NAMALWA (cell line): ENCODE measurements at regions not wholly inside any gene's neighbourhood (a gene's known extent, or its start where the extent isn't known, plus 50 kb on each side); places are given as distances from the start of the nearest gene placed in this dataset.

Source experiments
- DNase-seq: peaks from one replicate; pipeline ENCODE4 v3.0.0-alpha.2; 2015; ENCODE audit warnings: low spot score

DNA sequence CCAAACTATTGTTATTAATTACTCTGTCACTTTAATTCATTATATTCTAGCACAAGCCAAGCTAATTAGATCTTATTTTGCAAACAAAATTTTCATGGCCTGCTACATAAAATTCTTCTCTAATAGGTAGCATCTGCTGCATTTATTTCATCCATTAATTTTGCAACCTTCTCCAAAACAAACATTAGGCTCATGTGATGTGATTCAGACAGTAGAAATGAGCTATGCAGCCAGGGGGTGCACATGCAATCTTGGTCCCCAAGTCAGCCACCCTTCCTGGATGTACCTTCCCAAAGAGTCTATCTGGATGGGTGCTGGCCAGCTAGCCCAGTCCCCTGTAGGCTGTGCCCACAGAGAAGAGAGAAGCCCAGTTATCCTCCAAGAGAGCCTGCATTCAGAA is 242.1 kb upstream of the OSR1 start:
- no peak for DNase-seq

DNA sequence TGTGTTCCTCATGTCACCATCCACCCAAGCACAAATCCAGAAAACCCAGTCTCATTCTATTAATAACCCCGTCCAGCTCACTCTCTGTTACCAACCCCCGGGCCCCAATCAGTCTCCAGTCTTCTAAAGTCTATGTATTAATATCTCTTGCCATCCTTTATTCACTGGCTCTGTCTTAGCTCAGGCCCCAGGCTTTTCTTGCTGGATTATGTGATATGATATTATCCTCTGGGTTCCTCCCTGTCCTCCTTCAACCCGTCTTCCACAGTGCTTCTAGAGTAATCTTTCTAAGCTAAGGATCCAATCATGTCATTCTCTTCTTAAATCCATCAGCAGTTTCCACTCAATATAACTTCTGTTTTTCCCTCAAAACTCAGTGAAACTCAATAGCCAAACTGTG is 240.5 kb upstream of the OSR1 start:
- no peak for DNase-seq

DNA sequence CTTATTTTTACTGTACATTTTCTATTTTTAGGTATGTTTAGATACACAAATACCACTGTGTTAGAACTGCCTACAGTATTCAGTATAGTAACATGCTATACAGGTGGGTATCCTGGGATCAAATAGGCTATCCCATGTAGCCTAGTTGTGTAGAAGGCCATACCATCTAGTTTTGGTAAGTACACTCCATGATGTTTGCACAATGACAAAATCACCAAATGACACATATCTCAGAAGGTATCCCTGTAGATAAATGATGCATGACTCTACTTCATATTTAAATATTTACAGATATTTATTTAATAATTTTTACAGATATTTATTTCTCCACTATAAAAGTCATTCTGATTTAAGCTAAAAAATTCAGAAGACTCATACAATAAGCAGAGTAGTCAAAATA is 233.8 kb upstream of the OSR1 start:
- no peak for DNase-seq

DNA sequence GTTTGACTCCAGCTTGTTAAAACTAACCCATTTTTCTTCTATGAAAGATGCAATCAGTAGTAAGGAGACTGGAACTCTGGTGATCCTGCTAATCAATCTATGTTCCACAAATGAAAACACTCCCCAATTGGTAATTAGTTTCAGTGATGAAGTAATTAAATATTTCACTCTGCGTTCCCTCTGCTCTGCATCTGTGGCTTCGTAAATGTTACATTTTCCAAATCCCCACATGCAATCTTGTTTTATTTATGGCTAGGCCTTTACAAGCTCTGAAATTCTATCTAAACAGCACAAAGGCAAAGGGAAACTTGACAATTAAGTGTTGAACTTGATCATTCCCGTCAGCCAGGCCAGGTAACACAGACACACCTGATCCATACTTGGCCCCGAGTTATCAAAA is 231.4 kb upstream of the OSR1 start:
- no peak for DNase-seq

DNA sequence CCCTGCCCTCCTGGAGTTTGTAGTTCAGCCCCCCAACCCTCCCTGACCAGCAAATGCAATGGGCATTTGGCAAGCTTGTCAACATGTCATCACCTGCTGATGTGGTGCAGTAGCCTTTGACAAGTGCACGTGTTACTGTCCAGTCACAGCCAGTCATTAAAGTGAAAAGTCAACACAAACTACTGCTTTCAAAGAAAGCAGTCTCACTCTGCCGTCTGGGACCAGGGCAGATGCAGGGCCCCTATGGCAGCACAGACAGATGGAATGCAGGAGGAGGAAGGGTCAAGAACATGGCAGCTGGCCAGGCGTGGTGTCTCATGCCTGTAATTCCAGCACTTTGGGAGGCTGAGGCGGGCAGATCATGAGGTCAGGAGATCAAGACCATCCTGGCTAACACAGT is 222.4 kb upstream of the OSR1 start:
- no peak for DNase-seq

DNA sequence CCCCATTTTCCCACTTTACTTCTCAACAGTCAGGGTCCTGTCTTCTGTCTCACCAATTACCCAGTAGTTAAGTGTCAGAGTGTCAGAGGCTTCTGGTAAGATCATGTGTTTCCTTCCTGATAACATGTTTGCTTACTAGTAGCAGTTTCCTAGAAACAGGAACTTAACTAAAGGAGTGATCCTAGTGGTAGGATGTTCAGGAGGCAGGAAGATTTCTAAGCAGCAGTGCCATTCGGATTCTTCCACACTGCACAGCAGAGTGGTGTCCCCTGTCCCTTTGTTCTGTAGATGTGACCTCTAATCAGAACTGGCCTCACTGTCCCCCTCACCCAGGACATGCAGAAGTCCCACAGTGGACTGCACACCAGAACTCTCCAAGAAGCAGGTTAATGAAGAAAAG is 221.8 kb upstream of the OSR1 start:
- no peak for DNase-seq

DNA sequence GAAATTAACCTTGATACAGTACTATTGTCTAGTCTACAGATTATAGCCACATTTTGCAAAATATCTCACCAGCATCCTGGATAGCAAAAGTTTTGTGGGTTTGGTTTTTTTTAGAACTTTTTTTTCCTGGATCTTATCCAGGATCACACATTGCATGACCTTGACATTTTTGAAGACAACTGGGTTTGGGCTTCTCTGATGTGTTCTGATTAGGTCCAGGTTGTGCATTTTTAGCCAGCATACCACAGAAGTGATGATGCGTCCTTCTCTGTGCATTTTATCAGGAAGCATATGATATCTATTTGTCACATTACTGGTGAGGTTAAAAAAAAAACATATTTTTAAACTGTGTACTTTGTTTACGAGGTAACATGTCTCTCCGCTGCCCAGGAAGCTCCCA is 221.0 kb upstream of the OSR1 start:
- no peak for DNase-seq

DNA sequence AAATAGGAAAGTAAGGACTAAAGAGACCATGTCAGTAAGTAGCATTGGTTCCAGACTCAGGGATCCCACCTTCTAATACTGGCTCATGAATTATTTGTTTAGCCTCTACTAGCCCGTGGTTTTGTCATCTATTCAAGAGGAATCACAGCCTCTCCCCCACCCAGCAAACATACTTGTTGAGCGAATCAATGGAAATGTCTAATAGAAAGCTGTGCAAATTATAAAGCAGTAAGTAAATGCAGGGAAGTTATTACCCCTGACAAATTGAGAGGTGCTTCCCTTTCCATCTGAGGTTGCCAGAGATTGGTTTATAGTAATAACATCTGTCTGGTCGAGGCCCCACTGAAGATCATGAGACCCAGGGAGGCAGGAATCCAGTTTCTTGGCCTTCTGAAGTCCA is 219.3 kb upstream of the OSR1 start:
- DNase-seq, result no peak

DNA sequence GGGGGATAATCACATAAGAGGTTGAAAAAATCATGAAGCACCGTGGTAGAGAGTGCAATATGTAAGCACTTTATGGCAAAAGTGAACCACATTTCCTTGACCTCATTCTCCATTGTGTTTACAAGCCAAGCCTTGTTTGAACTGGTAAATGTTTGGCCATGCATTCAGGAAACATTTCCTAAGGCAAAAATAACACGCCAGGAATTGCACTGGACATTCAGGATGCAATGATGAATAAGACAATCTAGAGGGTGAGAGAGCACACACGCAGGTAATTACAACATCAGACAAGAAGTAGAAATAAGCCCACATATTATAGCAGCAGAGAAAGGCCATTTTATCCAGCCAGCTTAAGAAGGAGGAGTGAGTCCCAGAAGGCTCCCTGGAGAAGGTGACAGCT is 218.0 kb upstream of the OSR1 start:
- no peak for DNase-seq

DNA sequence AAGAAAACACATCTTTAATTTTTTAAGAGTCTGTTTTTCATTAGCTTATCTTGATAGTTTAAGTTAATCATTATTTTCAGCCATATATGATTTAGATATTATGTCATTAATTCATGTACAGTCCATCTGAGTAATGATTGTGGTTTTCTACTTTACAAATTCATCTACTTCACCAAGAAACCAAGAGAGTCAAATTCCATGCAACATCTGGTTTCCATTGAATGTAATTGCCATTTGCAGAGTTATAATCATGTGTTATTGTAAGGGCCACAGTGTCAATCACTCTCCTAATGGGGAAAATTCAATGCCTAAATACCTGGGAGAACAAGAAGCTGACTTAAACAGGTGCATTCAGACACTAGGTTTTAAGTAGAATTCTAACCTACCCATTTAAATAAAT is 217.2 kb upstream of the OSR1 start:
- DNase-seq, result no peak

DNA sequence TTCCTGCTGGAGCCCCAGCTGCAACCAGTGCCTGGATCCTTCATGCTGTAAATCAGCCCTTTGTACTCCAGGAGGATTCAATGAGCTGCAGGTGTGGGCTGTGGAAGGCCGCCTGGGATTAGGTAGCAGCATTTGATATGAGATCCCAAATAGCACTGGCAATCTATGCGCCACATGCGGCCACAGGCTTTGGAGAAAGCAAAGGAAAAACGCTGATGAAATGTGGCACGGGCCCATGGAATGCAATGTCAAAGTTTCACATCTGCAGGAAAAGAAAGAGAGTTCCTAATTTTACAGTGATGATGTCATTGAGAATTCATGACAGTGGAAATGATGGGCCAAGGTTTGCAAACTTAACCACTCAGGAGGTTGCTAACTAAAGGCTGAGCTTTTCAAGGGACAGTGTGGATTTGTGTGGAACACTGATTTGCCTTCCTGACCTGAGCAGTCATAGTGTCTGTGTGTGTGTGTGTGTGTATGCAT is 216.4 kb upstream of the OSR1 start:
- no peak for DNase-seq

DNA sequence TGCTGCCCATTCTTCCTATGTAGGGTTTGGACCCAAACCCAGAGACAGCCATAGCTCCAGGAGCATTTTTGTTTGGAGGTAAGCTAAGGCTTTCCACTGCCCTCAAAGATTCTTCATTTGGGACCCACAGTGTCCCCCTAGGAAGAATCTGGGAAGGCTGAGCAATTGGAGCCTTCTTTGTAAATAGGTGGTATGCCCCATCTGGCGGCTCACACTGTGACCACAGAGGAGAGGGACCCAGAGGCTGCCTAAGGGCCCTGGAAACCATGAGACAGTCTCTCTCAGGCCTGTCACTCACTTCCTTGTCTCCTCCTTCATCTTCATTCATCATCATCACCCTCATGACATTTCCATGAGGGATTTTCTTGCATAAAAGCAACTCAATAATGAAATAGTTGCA is 215.4 kb upstream of the OSR1 start:
- no peak for DNase-seq

DNA sequence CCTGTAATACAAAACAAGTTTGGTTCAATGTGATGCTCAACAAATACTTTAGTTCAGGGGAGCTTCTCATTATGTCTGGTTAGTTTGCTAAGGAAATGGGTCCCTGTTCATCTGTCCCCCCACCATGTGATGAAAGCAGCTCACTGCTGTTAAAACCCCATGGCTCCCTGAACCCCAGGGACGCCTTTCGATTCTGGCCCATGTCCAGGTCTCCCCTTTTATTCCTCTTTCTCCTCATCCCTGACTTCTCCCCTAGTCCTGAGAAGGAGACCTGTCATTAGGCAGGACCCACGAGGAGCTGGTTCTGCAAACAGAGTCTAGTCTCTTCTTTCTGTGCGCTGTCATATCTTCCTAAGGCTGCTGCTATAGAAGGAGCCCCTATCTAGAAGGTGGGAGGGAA is 213.3 kb upstream of the OSR1 start:
- DNase-seq, result no peak

DNA sequence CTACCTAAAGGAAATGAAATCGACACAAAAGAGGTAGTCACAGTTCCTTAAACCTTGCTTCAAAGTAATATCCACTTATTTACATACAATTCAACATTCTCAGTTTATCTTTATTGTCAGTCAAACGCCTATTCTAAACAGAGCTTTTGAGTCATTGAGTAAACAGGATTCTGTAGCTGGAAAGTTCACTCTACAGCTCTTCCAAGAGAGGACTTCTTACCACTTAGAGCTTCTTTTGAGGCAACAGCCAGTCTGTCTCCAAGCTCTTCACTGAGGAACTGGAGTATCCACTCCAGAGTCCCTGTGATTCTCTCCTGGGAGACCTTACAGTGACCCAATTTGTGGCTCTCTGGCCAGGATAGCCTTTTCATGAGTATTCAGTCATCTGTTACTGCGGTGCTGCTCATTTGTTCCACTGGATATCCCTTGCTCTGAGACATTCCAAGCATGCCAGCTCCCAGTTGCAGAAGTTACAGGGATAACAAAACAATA is 210.9 kb upstream of the OSR1 start:
- no peak for DNase-seq

DNA sequence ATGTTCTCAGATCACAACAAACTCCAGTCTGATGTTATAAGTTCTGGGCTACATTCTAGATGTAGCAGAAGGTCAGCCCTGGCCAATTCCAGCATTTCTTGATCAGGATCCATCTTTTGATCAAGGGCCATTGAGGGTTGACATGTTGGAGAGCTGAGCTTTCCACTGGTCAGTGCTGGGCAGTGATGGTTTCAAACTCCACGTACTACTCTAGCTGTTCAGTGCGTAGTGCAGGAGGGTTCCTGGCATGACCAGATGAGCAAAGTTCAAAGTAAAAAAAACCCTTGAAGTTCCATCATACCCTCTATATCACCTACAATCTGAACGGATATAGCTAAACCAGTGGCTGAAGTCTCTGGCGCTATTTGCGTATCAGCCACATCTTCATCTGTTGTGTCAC is 210.4 kb upstream of the OSR1 start:
- no peak for DNase-seq

DNA sequence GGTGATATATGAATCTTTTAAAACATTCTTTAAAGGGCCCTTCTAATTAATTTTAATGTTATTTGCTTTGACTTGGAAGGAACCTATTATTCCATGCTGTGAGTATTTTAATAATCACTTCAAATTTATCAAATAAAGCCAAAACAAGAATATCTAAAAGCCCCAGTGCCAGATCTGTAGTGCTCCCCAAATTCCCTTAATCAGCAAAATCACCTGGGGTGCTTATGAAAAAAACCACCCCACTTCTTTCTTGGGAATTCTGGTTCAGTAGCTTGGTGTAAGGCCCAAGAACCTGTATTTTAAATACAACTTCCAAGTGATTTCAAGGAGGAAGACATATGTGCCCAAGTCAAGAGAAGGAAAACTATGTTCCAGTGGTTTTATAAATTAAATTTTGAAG is 202.4 kb upstream of the OSR1 start:
- no peak for DNase-seq

DNA sequence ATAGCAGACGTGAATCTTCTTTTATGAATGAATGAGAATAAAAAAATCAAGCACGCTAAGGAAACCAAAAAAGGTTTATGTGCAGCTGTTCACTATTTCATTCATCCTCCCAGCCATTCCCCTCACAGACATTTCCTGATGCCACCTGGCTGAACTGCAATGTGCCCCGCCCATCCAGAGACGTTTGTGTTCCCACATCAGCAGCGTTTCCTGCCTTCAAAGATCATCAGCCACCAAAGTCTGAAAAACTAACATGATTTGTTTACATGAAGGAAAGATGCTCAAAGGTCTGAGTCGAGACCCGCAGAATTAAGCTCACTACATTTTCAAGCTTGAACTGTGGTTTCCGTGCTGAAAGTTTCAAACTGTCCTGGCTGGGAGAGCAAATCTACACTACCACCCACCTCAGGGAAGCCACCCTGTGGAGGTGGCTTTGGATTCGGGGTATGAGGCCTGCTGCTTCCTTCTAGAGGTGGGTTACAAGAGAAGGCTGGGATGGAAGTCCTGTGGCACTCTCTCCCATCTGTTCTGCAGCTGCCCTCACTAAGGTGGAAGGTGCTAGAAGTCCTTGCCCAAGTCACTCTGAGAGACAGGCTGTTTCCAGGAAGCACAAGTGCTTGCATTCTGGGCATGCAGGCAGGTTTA is 201.3 kb upstream of the OSR1 start:
- no peak for DNase-seq

DNA sequence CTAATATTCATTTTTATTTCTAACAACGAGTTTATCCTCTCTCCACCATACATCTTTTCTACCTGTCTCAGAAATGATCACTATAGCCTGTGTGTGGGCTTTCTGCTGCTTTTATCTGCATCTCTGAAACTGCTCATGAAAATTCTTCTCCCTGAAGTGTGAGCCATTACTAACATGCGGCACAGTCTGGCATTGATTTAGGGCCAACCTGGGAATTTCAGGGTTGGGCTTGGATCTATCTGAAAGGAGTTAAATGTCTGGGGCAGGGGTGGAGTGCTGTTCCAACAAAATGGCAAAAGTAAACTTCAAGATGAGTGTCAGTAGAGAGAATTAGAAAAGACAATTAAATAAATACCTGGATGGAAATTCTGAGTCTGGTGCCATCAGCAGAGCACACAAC is 198.2 kb upstream of the OSR1 start:
- DNase-seq, result no peak

DNA sequence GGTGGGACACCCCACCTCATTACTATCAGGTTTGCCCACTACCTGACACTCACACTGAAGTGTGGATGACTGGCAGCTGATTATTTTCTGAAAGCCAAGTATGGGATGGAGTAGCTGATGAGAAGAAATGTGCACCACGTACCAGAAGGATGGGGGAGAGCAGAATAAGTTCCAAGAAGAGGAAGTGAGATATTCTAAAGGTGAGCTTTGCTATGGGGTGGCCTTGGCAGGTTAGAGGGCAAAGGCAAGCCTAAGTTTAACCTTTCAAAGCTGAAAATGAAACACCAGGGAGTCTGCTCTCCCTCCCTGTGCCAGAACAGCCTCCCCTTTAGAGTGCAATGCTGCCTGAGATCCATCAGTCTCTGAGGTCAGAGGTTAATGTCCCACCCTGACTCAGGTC is 196.1 kb upstream of the OSR1 start:
- DNase-seq, result no peak

DNA sequence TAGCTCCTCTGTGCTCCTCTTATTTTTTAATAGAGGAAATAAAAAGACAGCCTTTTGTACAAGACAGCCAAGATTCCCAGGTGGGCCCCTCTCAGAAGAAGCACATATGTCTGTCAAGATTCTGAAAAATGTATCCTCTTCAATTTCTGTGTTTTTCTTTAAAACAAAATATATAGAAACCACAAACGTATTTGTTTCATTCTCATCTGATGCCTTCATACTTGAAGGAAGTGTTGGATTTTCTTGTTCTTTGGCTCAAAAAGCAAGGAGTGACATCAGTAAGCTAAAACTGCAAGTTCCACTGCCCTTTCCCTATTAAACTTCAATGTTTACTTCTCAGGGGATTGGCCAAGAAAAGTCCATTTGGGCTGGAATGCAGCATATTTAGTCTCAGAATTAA is 193.8 kb upstream of the OSR1 start:
- DNase-seq, result no peak

DNA sequence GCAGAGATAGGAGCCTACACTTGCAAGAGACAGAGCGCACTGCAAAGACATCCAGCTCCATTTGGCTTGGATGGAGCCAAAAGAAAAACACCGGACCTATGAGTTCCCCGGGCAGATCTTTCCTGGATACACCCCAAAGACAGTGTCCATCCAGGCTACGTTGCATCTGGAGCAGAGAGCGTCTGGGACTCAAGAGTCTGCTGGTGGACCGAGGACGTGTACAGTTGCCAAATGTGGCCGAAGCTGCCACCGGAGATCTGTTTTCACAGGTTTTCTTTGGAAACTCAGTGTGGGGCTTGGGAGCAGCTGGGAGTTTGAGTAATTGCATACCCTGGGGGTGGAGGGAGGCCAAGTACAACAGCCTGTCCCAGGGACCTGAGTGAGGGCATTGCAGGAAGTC is 192.3 kb upstream of the OSR1 start:
- DNase-seq, result no peak

DNA sequence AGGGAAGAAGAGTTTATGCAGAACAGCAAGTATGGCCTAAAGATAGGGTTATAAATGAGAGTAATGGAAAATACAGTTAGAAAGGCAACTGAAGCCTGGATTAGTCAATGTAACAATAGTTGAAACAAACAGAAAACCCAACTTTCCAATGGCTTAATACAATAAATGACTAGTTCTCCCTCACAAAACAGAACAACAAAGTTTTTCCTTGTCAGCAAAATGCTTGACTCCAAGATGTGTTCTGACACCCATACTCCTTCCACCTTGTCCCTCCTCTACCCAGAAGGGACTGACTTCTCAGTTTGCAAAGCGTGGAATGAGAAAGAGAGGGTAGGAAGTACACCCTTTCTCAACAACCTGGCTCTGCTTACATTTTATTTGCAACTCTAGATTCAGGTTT is 191.4 kb upstream of the OSR1 start:
- DNase-seq, result no peak

DNA sequence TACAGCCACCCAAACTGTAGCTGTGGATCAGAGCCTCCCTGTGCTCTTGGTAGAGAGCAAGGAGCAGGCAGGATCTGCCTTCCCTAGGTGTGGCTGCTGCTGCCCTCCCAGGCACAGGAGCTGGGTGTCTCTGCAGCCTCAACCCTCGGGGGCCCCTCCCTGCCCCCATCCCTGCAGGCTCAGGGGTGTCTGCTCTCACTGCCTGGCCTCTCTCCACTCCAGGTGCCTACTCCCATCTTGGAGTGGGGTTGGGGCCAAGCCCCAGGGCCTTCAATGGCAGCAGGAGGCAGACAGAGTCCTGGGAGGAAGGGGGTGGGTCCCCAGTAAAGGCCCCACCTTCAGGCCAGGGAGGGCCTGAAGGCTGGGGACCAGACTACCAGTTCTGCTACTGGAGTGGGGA is 189.7 kb upstream of the OSR1 start:
- no peak for DNase-seq

DNA sequence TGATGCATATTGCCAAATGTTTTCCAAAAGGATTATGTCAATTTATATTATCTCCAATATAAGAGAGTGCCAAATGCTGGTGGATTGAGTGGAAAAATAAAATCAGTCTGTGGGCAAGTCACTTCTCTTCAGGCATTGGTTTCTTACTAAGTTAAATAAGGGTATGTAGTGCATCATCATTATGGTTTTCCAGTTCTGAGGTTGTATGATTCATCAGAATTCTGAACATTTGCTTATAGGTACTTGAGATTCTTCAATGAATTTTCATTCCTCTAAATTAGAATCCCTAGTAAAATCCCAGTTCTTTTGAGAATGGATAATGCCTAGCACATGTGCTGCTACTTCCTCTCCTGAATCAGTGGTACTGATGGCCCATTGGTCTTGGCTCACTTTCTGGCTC is 188.9 kb upstream of the OSR1 start:
- no peak for DNase-seq

DNA sequence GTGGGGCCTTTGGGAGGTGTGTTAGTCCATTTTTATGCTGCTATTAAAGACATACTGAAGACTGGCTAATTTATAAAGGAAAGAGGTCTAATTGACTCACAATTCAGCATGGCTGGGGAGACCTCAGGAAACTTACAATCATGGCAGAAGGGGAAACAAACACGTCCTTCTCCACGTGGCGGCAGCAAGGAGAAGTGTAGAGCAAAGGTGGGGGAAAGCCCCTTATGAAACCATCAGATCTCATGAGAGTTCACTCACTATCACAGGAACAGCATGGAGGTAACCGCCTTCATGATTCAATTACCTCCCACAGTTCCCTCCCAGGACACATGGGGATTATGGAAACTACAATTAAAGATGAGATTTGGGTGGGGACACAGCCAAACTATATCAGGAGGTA is 187.1 kb upstream of the OSR1 start:
- DNase-seq, result peak; percentile 47
